ENCODE measurements at regions not wholly inside any gene's neighbourhood (a gene's known extent, or its start where the extent isn't known, plus 50 kb on each side); places are given as distances from the start of the nearest gene placed in this dataset.

DNA sequence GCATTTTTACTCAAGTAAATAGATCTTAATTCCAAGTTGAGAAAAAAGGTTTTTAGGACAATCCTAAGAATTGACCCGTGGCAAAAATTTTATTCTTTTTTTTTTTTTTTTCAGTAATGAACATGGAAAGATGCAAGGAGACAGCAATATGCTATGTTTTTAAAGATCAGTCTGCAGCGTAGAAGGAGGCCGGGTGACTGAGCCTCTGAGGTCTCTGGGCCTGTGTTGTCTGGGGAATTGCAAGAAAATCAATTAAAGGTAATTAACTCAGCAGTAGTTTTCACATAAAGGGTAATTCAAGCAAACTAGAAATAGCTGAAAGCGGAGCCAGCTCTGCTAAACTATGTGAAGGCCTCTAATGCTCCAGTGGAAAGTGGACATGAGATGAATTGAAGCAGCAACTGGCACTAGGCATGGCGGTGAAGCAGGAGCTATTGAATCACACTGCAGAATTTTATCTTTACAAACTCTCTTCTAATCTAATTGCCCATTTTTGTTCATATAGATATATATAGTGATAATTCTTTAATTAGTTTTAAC is 285.2 kb upstream of the ITGA1 start (continued):
- TF ChIP-seq EP300 (IDR thresholded peaks at IDR 0.05; ENCODE audit: borderline replicate concordance in 1 of 2, control insufficient read depth in 1 of 2, low read depth in 2 of 2, low read length in 2 of 2) (no peak), RBBP5 (conservative IDR thresholded peaks at IDR 0.05) (no peak), JUND (IDR thresholded peaks at IDR 0.05; ENCODE audit: low read depth, low read length) (no peak), IKZF2 (IDR thresholded peaks at IDR 0.05) (no peak), LARP7 (IDR thresholded peaks at IDR 0.05) (no peak), ZNF622 (IDR thresholded peaks at IDR 0.05) (no peak), MYB (IDR thresholded peaks at IDR 0.05; ENCODE audit: borderline replicate concordance, low read depth, low read length) (no peak), E4F1 (IDR thresholded peaks at IDR 0.05; ENCODE audit: borderline replicate concordance, partially characterized antibody) (no peak)

GRCh38 chr5:52504584-52505240 is 283.0 kb upstream of the ITGA1 start:
- Histone ChIP-seq H3K4me3 (no peak overlapping the region), H3K27me3 (replicated peaks in 1 of 2; ENCODE audit: control insufficient read depth in 2 of 2, insufficient read depth in 2 of 2, low read length in 1 of 2) (no peaks in the 10 kb centered on the region), H2AFZ (ENCODE audit: control insufficient read depth, low read depth, low read length) (no peak overlapping the region), H3K9ac (ENCODE audit: control insufficient read depth, insufficient read depth, low read length) (no peak overlapping the region), H3K4me1 (ENCODE audit: control insufficient read depth, insufficient read depth, low read length) (no peaks in the 10 kb centered on the region), H3K27ac (ENCODE audit: control insufficient read depth, insufficient read depth) (no peak overlapping the region), H3K36me3 (ENCODE audit: control insufficient read depth in 2 of 2, insufficient read depth in 2 of 2, low read length in 1 of 2) (no peaks in the 10 kb centered on the region), H4K20me1 (ENCODE audit: control insufficient read depth, insufficient read depth) (no peaks in the 10 kb centered on the region), H3K79me2 (ENCODE audit: control insufficient read depth, insufficient read depth, low read length) (no peaks in the 10 kb centered on the region), H3K4me2 (ENCODE audit: control insufficient read depth, insufficient read depth) (no peak overlapping the region), H3K9me3 (replicated peaks; ENCODE audit: control insufficient read depth, insufficient read depth, low read length) (no peaks in the 10 kb centered on the region)
- RAD21 ChIA-PET (ENCODE audit: unreplicated experiment) = no interaction called here
- POLR2A ChIA-PET = no interaction called here
- 47% methylated on average over 6 of the region's 6 CpGs for WGBS (ENCODE audit: insufficient coverage, insufficient replicate concordance, low lambda C conversion rate, missing lambda C conversion rate)
- ATAC-seq (no peak), FAIRE-seq (no peak), DNase-seq (ENCODE audit: low read depth, low spot score) (no peak)
- no TSS peak for BruUV-seq (replicated peaks)
- SMC1A ChIA-PET (ENCODE audit: uncharacterized antibody, unreplicated experiment) = no interaction called here
- intact Hi-C loops (cut with micrococcal nuclease; ENCODE audit: unreplicated experiment) = no loop called here
- in situ Hi-C loops (cut with MboI) = no loop called here
- CTCF ChIA-PET = no interaction called here
- TF ChIP-seq EGR1 (IDR thresholded peaks at IDR 0.05; ENCODE audit: borderline replicate concordance in 1 of 2, low read depth in 2 of 2, low read length in 2 of 2) (no peak), SP1 (IDR thresholded peaks at IDR 0.05; ENCODE audit: low read depth, low read length) (no peak), YBX1 (IDR thresholded peaks at IDR 0.05) (no peak), MYB (IDR thresholded peaks at IDR 0.05; ENCODE audit: borderline replicate concordance, low read depth, low read length) (no peak), CBX5 (IDR thresholded peaks at IDR 0.05; ENCODE audit: low read depth) (no peak), ZBTB33 (IDR thresholded peaks at IDR 0.05) (no peak)
- TF ChIP-seq, protein P1, sequence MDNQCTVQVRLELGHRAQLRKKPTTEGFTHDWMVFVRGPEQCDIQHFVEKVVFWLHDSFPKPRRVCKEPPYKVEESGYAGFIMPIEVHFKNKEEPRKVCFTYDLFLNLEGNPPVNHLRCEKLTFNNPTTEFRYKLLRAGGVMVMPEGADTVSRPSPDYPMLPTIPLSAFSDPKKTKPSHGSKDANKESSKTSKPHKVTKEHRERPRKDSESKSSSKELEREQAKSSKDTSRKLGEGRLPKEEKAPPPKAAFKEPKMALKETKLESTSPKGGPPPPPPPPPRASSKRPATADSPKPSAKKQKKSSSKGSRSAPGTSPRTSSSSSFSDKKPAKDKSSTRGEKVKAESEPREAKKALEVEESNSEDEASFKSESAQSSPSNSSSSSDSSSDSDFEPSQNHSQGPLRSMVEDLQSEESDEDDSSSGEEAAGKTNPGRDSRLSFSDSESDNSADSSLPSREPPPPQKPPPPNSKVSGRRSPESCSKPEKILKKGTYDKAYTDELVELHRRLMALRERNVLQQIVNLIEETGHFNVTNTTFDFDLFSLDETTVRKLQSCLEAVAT (IDR thresholded peaks at IDR 0.05) = no peak
